ENCODE measurements at regions not wholly inside any gene's neighbourhood (a gene's known extent, or its start where the extent isn't known, plus 50 kb on each side); places are given as distances from the start of the nearest gene placed in this dataset.
A peak's percentile ranks its signal among the peaks of the same experiment; 100 is the strongest.

DNA sequence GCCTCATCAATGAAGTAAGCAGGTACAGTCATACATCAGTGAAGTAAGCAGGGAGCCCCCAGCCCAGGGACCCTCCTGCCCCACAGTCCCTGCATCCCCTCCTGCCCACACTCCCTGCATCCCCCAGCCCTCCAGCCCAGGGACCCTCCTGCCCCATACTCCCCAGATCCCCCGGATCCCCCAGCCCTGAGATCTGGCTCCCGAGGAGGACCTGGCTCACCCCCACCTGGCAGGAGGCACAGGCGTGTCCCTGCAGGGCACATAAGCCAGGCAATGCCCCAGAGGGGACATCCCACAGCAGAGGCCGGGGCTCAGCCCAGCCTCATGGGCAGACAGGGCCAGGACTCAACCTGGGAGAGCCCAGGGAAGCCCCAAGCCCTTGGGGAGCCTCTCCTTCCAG, 53.6 kb upstream of the TPM4 start:
- DNase-seq (ENCODE audit: low spot score) = no peak

DNA sequence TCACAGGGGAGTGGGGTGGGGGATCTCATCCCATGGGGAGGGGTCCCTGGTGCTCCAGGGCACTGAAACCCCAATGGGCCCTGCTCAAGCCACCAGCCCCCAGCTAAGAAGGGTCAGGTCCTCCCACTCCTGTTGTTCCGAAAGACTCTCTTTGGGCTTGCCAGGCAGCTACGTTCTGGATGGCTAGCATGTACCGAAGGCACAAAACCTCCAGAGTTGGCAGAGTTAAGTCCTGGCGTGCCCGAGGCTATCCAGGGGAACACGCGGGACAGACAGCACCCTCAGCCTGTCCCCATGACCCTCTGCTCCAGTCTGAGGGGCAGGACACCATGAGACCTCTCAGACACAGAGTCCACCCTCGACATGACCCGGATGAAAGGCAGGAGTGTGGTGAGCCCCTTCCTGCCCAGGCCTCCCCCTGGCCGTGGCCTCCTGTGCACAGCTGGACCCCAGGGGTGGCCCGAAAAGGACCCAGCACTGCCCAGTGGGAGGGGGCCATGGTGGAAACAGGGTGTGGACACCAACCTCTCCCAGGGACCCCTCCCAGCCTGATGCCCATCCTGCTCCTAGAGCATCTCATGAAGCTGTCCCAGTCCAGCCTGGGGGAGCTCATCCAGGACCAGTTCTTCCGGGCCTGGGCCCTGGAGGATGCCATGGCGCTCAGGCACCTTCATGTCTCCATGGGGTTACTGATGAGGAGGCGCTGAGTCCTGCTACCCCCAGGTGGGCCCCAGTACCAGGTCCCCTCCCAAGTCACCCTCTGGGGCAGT, 53.0 kb upstream of the TPM4 start:
- no peak for DNase-seq (ENCODE audit: low spot score)

DNA sequence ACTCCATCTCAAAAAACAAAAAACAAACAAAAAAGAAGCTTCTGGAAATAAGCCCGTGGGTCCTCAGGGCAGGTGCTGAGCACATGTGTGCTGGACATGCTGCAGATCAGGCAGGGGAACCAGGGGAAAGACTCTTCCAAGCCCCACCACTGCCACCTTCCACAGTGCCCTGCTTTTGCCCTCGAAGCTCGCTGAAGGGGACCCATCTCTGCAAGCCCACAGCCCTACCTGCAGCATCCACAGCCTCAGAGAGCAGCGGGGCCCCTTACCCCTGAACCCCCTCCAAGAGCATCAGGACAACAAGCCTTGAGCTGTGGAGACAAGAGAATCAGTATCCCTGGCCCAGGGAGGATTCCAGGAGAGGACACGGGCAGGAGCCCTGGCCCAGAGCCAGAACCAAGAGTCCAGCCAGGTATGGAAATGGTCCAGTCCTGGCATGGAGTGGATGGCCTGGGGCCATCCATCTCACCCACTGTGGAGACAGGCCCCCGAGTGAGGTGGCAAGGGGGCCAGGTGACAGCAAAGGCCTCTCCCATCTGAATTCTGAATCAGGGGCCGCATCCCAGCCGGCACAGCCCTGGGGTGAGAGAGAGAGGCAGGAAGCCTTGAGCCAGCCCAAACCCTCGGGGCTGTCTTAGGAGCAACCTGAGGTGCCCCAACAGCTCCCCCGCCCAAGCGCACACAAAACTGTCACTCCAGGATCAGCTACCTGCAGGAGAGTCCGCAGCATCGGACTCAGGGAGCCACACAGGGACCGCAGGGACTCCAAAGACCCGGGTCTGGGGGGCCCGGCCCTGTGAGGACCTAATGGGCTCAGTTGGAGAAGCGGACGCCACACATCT, 51.8 kb upstream of the TPM4 start:
- DNase-seq (ENCODE audit: low spot score) = peak; percentile 38

DNA sequence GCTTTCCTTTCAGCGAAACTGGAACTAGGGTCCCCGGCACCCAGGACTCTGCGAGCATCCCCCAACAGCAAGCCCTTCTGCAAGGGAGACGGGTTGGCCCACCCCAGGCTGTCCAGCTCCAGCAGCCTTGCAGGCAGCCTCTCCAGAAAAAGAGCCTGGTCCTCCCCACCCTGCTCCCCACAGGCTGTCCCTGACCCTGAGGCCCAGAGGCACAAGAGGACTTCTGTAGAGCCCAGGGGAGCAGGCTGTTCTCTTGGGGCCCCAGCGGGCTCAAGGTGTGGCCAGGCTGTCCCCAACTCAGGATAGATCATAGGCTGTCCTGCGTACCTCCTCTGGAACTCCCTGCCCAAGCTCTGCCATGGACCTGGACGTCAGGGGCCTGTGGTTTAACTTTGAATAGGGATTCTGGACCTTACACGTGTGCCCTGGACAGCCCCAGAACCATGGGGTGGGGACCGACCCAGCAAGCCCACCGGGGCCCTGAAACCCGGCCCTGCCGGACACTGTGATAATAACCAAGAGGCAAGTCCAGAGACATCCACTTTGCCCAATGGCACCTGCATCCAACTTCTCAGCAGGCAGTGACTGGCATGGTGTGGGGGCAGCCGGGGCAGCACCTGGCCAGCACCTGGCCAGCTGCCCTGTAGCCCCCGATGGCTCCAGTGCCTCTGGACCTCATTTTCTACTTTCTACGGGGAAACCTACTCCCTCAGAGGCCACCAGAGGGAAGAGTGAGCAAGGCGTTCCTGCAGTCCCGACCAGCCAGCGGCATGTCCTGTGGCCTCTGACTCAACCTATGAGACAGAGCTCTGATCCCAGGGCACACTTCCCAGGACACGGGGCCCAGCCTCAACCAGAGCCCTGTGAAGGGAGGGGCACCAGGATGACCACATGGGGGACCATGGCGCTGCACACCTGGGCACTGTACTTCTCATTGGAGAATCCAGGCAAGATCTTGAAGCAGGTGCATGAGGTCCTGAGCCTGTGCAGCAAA, 50.9 kb upstream of the TPM4 start:
- DNase-seq (ENCODE audit: low spot score) = peak; percentile 69

DNA sequence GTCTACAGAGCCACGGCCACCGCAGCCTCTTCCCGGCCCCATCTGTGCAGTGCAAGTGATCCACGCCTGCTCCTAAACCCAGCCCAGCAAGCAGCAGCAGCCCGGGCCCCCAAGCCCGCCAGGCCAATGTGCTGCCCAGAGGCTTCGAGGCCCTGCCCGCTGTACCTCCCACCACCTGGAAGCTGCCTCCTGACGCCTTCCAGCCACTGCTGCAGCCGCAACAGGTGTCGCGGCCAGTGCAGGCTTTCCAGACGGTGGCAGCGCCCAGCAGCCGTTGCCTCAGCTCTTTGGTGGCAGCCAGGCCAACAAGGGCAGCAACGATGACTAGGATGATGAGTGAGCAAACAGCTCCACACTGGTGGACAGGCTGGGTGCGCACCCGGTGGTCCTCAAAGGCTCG, 50.2 kb upstream of the TPM4 start:
- no peak for DNase-seq (ENCODE audit: low spot score)

Measured in ecto neural progenitor cell (in vitro differentiated cells).